ENCODE measurements at regions not wholly inside any gene's neighbourhood (a gene's known extent, or its start where the extent isn't known, plus 50 kb on each side); places are given as distances from the start of the nearest gene placed in this dataset.
"Not testable (repeated sequence)": the region's sequence is repeated elsewhere in the genome, so short reads cannot be mapped to it uniquely, and the experiment has no call there.

GRCh38 chrX:40240844-40241243 lies 143.1 kb upstream of the BCOR start:
- peaks cover 0 to 15% of the 10 kb centered on the region in 2 donors for H3K27me3 Mint-ChIP-seq
- H3K4me3 Mint-ChIP-seq, result no peak overlapping the region
- peaks cover 6 to 15% of the 10 kb centered on the region in 2 donors for H3K4me1 Mint-ChIP-seq
- no peaks in the 10 kb centered on the region for H3K36me3 Mint-ChIP-seq
- DNase-seq, result no peak
- no peak overlapping the region for H3K27ac Mint-ChIP-seq
- H3K9me3 Mint-ChIP-seq, result no peaks in the 10 kb centered on the region
- no peak for ATAC-seq (replicated peaks)

- no peaks in the 10 kb centered on the region for H3K9me3 Mint-ChIP-seq
Observed at GRCh38 chrX:40237731-40238178, 140.0 kb upstream of the BCOR start.

GRCh38 chrX:40230646-40231045 lies 132.9 kb upstream of the BCOR start:
- H3K4me1 Mint-ChIP-seq, result no peaks in the 10 kb centered on the region
- H3K9me3 Mint-ChIP-seq, result no peaks in the 10 kb centered on the region
- H3K36me3 Mint-ChIP-seq, result no peaks in the 10 kb centered on the region
- H3K4me3 Mint-ChIP-seq, result no peak overlapping the region
- no peak overlapping the region for H3K27ac Mint-ChIP-seq
- ATAC-seq (replicated peaks) (no peak), DNase-seq (no peak)
- no peaks in the 10 kb centered on the region for H3K27me3 Mint-ChIP-seq

More at GRCh38 chrX:40237731-40238178, 140.0 kb upstream of the BCOR start:
- DNase-seq, result no peak
- peak overlapping the region in 1 of 2 donors; percentile 32 for H3K4me3 Mint-ChIP-seq
- H3K27me3 Mint-ChIP-seq, result peaks cover 0 to 7% of the 10 kb centered on the region in 2 donors
- H3K36me3 Mint-ChIP-seq, result no peaks in the 10 kb centered on the region
- no peak overlapping the region for H3K27ac Mint-ChIP-seq
- peaks cover 6 to 10% of the 10 kb centered on the region in 2 donors for H3K4me1 Mint-ChIP-seq
- peak; percentile 45 to 50 for ATAC-seq (replicated peaks)

GRCh38 chrX:40227125-40227524 lies 129.4 kb upstream of the BCOR start:
- Mint-ChIP-seq H3K27ac (no peak overlapping the region), H3K9me3 (peaks cover 4 to 7% of the 10 kb centered on the region in 2 donors), H3K4me3 (no peak overlapping the region), H3K36me3 (peaks cover 4 to 5% of the 10 kb centered on the region in 2 donors), H3K27me3 (no peaks in the 10 kb centered on the region), H3K4me1 (no peaks in the 10 kb centered on the region)
- no peak for DNase-seq
- peak in 1 of 2 donors; percentile 46 for ATAC-seq (replicated peaks)

GRCh38 chrX:40224658-40225057 lies 126.9 kb upstream of the BCOR start:
- Mint-ChIP-seq H3K4me1 (no peaks in the 10 kb centered on the region), H3K27me3 (no peaks in the 10 kb centered on the region), H3K36me3 (peaks cover 4 to 5% of the 10 kb centered on the region in 2 donors), H3K9me3 (peaks cover 6 to 15% of the 10 kb centered on the region in 2 donors), H3K4me3 (no peak overlapping the region), H3K27ac (no peak overlapping the region)
- DNase-seq (no peak), ATAC-seq (replicated peaks) (no peak)

GRCh38 chrX:40222612-40223011 lies 124.9 kb upstream of the BCOR start:
- not testable (repeated sequence) for H3K27ac Mint-ChIP-seq; H3K27me3 Mint-ChIP-seq; H3K4me1 Mint-ChIP-seq; H3K36me3 Mint-ChIP-seq; ATAC-seq (replicated peaks); DNase-seq; H3K4me3 Mint-ChIP-seq
- H3K9me3 Mint-ChIP-seq, result peaks cover 6 to 15% of the 10 kb centered on the region in 2 donors

GRCh38 chrX:40213092-40213491 lies 115.3 kb upstream of the BCOR start:
- H3K9me3 Mint-ChIP-seq, result peaks cover 0 to 3% of the 10 kb centered on the region in 2 donors
- DNase-seq, result no peak
- H3K27me3 Mint-ChIP-seq, result no peaks in the 10 kb centered on the region
- no peak overlapping the region for H3K4me3 Mint-ChIP-seq
- H3K4me1 Mint-ChIP-seq, result peaks cover 0 to 5% of the 10 kb centered on the region in 2 donors
- H3K36me3 Mint-ChIP-seq, result no peaks in the 10 kb centered on the region
- no peak overlapping the region for H3K27ac Mint-ChIP-seq
- no peak for ATAC-seq (replicated peaks)

GRCh38 chrX:40209951-40210617 lies 112.3 kb upstream of the BCOR start:
- H3K4me3 Mint-ChIP-seq, result no peak overlapping the region
- ATAC-seq (replicated peaks) (no peak), DNase-seq (no peak)
- H3K9me3 Mint-ChIP-seq, result peaks cover 0 to 3% of the 10 kb centered on the region in 2 donors
- peaks cover 4 to 5% of the 10 kb centered on the region in 2 donors for H3K4me1 Mint-ChIP-seq
- H3K27me3 Mint-ChIP-seq, result peaks cover 0 to 6% of the 10 kb centered on the region in 2 donors
- no peaks in the 10 kb centered on the region for H3K36me3 Mint-ChIP-seq
- H3K27ac Mint-ChIP-seq, result no peak overlapping the region

- no peak overlapping the region for H3K27ac Mint-ChIP-seq
- no peaks in the 10 kb centered on the region for H3K36me3 Mint-ChIP-seq
- H3K4me3 Mint-ChIP-seq, result no peak overlapping the region
- no peaks in the 10 kb centered on the region for H3K9me3 Mint-ChIP-seq
- H3K4me1 Mint-ChIP-seq, result peaks cover 8 to 11% of the 10 kb centered on the region in 2 donors
- DNase-seq (no peak), ATAC-seq (replicated peaks) (peak; percentile 53 to 56)
- H3K27me3 Mint-ChIP-seq, result peaks cover 0 to 6% of the 10 kb centered on the region in 2 donors
Observed at GRCh38 chrX:40207626-40208025, 109.9 kb upstream of the BCOR start.

GRCh38 chrX:40205471-40205870 lies 107.7 kb upstream of the BCOR start:
- Mint-ChIP-seq H3K4me3 (peak overlapping the region; percentile 35 to 52), H3K27me3 (peaks cover 0 to 6% of the 10 kb centered on the region in 2 donors), H3K36me3 (no peaks in the 10 kb centered on the region), H3K9me3 (no peaks in the 10 kb centered on the region), H3K27ac (peak overlapping the region; percentile 6), H3K4me1 (peaks cover 14 to 21% of the 10 kb centered on the region in 2 donors)
- DNase-seq, result no peak
- ATAC-seq (replicated peaks), result no peak

- Mint-ChIP-seq H3K9me3 (no peaks in the 10 kb centered on the region), H3K36me3 (no peaks in the 10 kb centered on the region), H3K4me1 (peaks cover 14 to 16% of the 10 kb centered on the region in 2 donors), H3K27ac (no peak overlapping the region), H3K4me3 (peak overlapping the region in 1 of 2 donors; percentile 22), H3K27me3 (peaks cover 0 to 6% of the 10 kb centered on the region in 2 donors)
- DNase-seq (no peak), ATAC-seq (replicated peaks) (peak; percentile 45 to 51)
Observed at GRCh38 chrX:40202456-40202855, 104.7 kb upstream of the BCOR start.

GRCh38 chrX:40201329-40201885 lies 103.6 kb upstream of the BCOR start:
- DNase-seq (peak; percentile 35), ATAC-seq (replicated peaks) (peak; percentile 94 to 97)
- H3K36me3 Mint-ChIP-seq, result no peaks in the 10 kb centered on the region
- no peak overlapping the region for H3K4me3 Mint-ChIP-seq
- no peaks in the 10 kb centered on the region for H3K9me3 Mint-ChIP-seq
- H3K27me3 Mint-ChIP-seq, result peaks cover 0 to 6% of the 10 kb centered on the region in 2 donors
- H3K27ac Mint-ChIP-seq, result peak overlapping the region; percentile 59
- H3K4me1 Mint-ChIP-seq, result peaks cover 14 to 16% of the 10 kb centered on the region in 2 donors

- Mint-ChIP-seq H3K36me3 (no peaks in the 10 kb centered on the region), H3K4me3 (no peak overlapping the region), H3K27ac (no peak overlapping the region), H3K27me3 (no peaks in the 10 kb centered on the region), H3K4me1 (peaks cover 10 to 16% of the 10 kb centered on the region in 2 donors), H3K9me3 (no peaks in the 10 kb centered on the region)
- no peak for ATAC-seq (replicated peaks)
- DNase-seq, result no peak
Observed at GRCh38 chrX:40199704-40200103, 101.9 kb upstream of the BCOR start.

- ATAC-seq (replicated peaks) (no peak), DNase-seq (no peak)
- Mint-ChIP-seq H3K4me1 (peaks cover 4 to 6% of the 10 kb centered on the region in 2 donors), H3K27me3 (no peaks in the 10 kb centered on the region), H3K27ac (no peak overlapping the region), H3K36me3 (no peaks in the 10 kb centered on the region), H3K9me3 (no peaks in the 10 kb centered on the region), H3K4me3 (no peak overlapping the region)
Observed at GRCh38 chrX:40197071-40197470, 99.3 kb upstream of the BCOR start.

GRCh38 chrX:40195368-40195767 lies 97.6 kb upstream of the BCOR start:
- DNase-seq (no peak), ATAC-seq (replicated peaks) (no peak)
- H3K4me3 Mint-ChIP-seq, result no peak overlapping the region
- no peaks in the 10 kb centered on the region for H3K36me3 Mint-ChIP-seq
- H3K27me3 Mint-ChIP-seq, result no peaks in the 10 kb centered on the region
- H3K27ac Mint-ChIP-seq, result no peak overlapping the region
- H3K9me3 Mint-ChIP-seq, result no peaks in the 10 kb centered on the region
- no peaks in the 10 kb centered on the region for H3K4me1 Mint-ChIP-seq

Measured in stimulated activated naive B cell treated with anti-CD40 and anti-IgM and Interleukin-4, amounts not matched to agents 10 μg/mL and 1 μg/mL and 100 μg/mL, for 72 hours (primary cell).